GM23338 (cell line): ENCODE measurements at regions not wholly inside any gene's neighbourhood (a gene's known extent, or its start where the extent isn't known, plus 50 kb on each side); places are given as distances from the start of the nearest gene placed in this dataset.

Experiments used
- ATAC-seq: fragments of 200-7000 bp; cut with Tn5 transposase; 3 replicates; pipeline ENCODE4 v1.9.1; 2020
- DNase-seq: peaks from one replicate; pipeline ENCODE4 v3.0.0-alpha.2; 2015; ENCODE audit warnings: low spot score
- H2AFZ ChIP-seq: fragments of 200-600 bp; sonication (generic); 2 replicates; pipeline ENCODE4 v1.8.0; 2016; ENCODE audit warnings: antibody characterized with exemption, mild to moderate bottlenecking, moderate library complexity
- H3F3A ChIP-seq: fragments of 200-600 bp; sonication (generic); replicated peaks from 2 replicates; pipeline ENCODE4 v1.8.0; 2017; ENCODE audit warnings: antibody characterized with exemption, mixed run types, low read depth
- H3K27ac ChIP-seq: fragments of 200-600 bp; sonication (generic); 2 replicates; pipeline ENCODE4 v1.6.1; 2016; ENCODE audit warnings: low read depth
- H3K27me3 ChIP-seq: fragments of 200-600 bp; sonication (generic); 2 replicates; pipeline ENCODE4 v1.8.0; 2016; ENCODE audit warnings: mild to moderate bottlenecking, mixed run types, moderate library complexity; ENCODE audit not compliant: insufficient read depth
- H3K36me3 ChIP-seq: fragments of 200-600 bp; sonication (generic); 2 replicates; pipeline ENCODE4 v1.8.0; 2016; ENCODE audit warnings: mild to moderate bottlenecking; ENCODE audit not compliant: insufficient read depth
- H3K4me1 ChIP-seq: fragments of 200-600 bp; sonication (generic); 2 replicates; pipeline ENCODE4 v1.8.0; 2016; ENCODE audit warnings: mild to moderate bottlenecking, moderate library complexity; ENCODE audit not compliant: insufficient read depth
- H3K4me2 ChIP-seq: fragments of 200-600 bp; sonication (generic); 2 replicates; pipeline ENCODE4 v1.7.1; 2017; ENCODE audit warnings: mixed run types
- H3K4me3 ChIP-seq: fragments of 200-600 bp; sonication (generic); 2 replicates; pipeline ENCODE4 v1.6.1; 2016; ENCODE audit warnings: mixed run types
- H3K79me2 ChIP-seq: fragments of 200-600 bp; sonication (generic); replicated peaks from 2 replicates; pipeline ENCODE4 v1.8.0; 2017; ENCODE audit warnings: mild to moderate bottlenecking; ENCODE audit not compliant: insufficient read depth
- H3K9me2 ChIP-seq: fragments of 200-600 bp; sonication (generic); 2 replicates; pipeline ENCODE4 v1.8.0; 2017; ENCODE audit not compliant: insufficient read depth
- H4K20me1 ChIP-seq: fragments of 200-600 bp; sonication (generic); replicated peaks from 2 replicates; pipeline ENCODE4 v1.8.0; 2017; ENCODE audit warnings: mild to moderate bottlenecking; ENCODE audit not compliant: insufficient read depth
- H3K27ac Mint-ChIP-seq: 2 replicates; pipeline ENCODE4 v1.8.0; 2020; ENCODE audit warnings: inconsistent platforms, mild to moderate bottlenecking, moderate library complexity, mixed read lengths
- H3K27me3 Mint-ChIP-seq: 3 replicates; pipeline ENCODE4 v1.8.0; 2022; ENCODE audit warnings: low read depth, mild to moderate bottlenecking, moderate library complexity, mixed read lengths, inconsistent platforms; ENCODE audit not compliant: insufficient read depth, poor library complexity
- H3K36me3 Mint-ChIP-seq: 3 replicates; pipeline ENCODE4 v1.8.0; 2021; ENCODE audit warnings: low read depth, mild to moderate bottlenecking, inconsistent platforms, moderate library complexity, mixed read lengths
- H3K4me1 Mint-ChIP-seq: 3 replicates; pipeline ENCODE4 v1.8.0; 2020; ENCODE audit warnings: mild to moderate bottlenecking, inconsistent platforms, mixed read lengths
- H3K4me3 Mint-ChIP-seq: 3 replicates; pipeline ENCODE4 v1.8.0; 2021; ENCODE audit warnings: moderate library complexity, mild to moderate bottlenecking, inconsistent platforms, mixed read lengths
- H3K9me3 Mint-ChIP-seq: 3 replicates; pipeline ENCODE4 v1.8.0; 2020; ENCODE audit warnings: moderate library complexity, mild to moderate bottlenecking, inconsistent platforms, mixed read lengths
- CREB1 ChIP-seq: fragments of 250-450 bp; sonication (Bioruptor Pico); IDR thresholded peaks from 2 replicates; pipeline ENCODE4 v1.5.0; 2020; ENCODE audit warnings: low read depth, mild to moderate bottlenecking, moderate library complexity
- CTCF ChIP-seq, 2 experiments: fragments of 200-600 bp in 1 of 2; sonication (generic) in 1 of 2; conservative IDR thresholded peaks; 2 replicates each; pipeline versions ENCODE4 v1.5.1 to v1.6.1; 2016 to 2017; ENCODE audit warnings: antibody characterized with exemption in 2 of 2, low read depth in 2 of 2, mild to moderate bottlenecking in 2 of 2, moderate library complexity in 1 of 2
- ETS1 ChIP-seq: IDR thresholded peaks from 2 replicates; pipeline ENCODE4 v1.6.1; 2016; ENCODE audit warnings: antibody characterized with exemption
- EZH2 ChIP-seq: fragments of 200-600 bp; sonication (generic); IDR thresholded peaks from one replicate; pipeline ENCODE4 v1.8.0; 2017; ENCODE audit warnings: antibody characterized with exemption, mild to moderate bottlenecking, low read depth; ENCODE audit not compliant: unreplicated experiment
- EZH2phosphoT487 ChIP-seq: fragments of 200-600 bp; sonication (generic); IDR thresholded peaks from one replicate; pipeline ENCODE4 v1.8.1; 2018; ENCODE audit warnings: antibody characterized with exemption; ENCODE audit not compliant: unreplicated experiment
- JUNB ChIP-seq: IDR thresholded peaks from one replicate; pipeline ENCODE4 v1.6.1; 2016; ENCODE audit warnings: antibody characterized with exemption; ENCODE audit not compliant: unreplicated experiment
- NANOG ChIP-seq: IDR thresholded peaks from 2 replicates; pipeline ENCODE4 v1.6.1; 2016; ENCODE audit warnings: antibody characterized with exemption, borderline replicate concordance
- POLR2AphosphoS5 ChIP-seq: IDR thresholded peaks from 2 replicates; pipeline ENCODE4 v1.6.1; 2016; ENCODE audit warnings: antibody characterized with exemption, low read depth
- REST ChIP-seq: IDR thresholded peaks from one replicate; pipeline ENCODE4 v1.6.1; 2018; ENCODE audit warnings: antibody characterized with exemption; ENCODE audit not compliant: unreplicated experiment
- STAT1 ChIP-seq: IDR thresholded peaks from one replicate; pipeline ENCODE4 v1.6.1; 2016; ENCODE audit warnings: antibody characterized with exemption; ENCODE audit not compliant: unreplicated experiment
- ZNF114 ChIP-seq: fragments of 250-450 bp; sonication (Bioruptor Pico); IDR thresholded peaks from 2 replicates; pipeline ENCODE4 v1.5.0; 2020; ENCODE audit warnings: mild to moderate bottlenecking, moderate library complexity
- ZNF331 ChIP-seq: fragments of 250-450 bp; sonication (Bioruptor Pico); IDR thresholded peaks from 2 replicates; pipeline ENCODE4 v1.5.0; 2020; ENCODE audit warnings: low read depth, mild to moderate bottlenecking, moderate library complexity
- ZNF462 ChIP-seq: fragments of 250-450 bp; sonication (Bioruptor Pico); IDR thresholded peaks from 2 replicates; pipeline ENCODE4 v1.5.0; 2020; ENCODE audit warnings: mild to moderate bottlenecking, moderate library complexity

- no peaks in the 10 kb centered on the region for H3K27me3 ChIP-seq
- no peak overlapping the region for H3K4me2 ChIP-seq
- no peak overlapping the region for H3K27ac ChIP-seq
- H3K9me3 Mint-ChIP-seq: no peaks in the 10 kb centered on the region
- no peak for DNase-seq
- peaks cover 4% of the 10 kb centered on the region for H3K9me2 ChIP-seq
- H3K27me3 Mint-ChIP-seq: peaks cover 3% of the 10 kb centered on the region
- no peak overlapping the region for H3K27ac Mint-ChIP-seq
- H2AFZ ChIP-seq: no peak overlapping the region
- no peak overlapping the region for H3K4me3 ChIP-seq
- no peaks in the 10 kb centered on the region for H3K36me3 Mint-ChIP-seq
- H3K4me3 Mint-ChIP-seq: no peak overlapping the region
- no peaks in the 10 kb centered on the region for H3F3A ChIP-seq
- no peak for TF ChIP-seq NANOG
- no peak for TF ChIP-seq STAT1
- TF ChIP-seq ZNF331 (CRISPR knock-in tag): no peak
- TF ChIP-seq ZNF114 (CRISPR knock-in tag): no peak
- no peak for TF ChIP-seq REST
- no peak for TF ChIP-seq JUNB
- TF ChIP-seq CTCF (conservative IDR thresholded peaks at IDR 0.05; ENCODE audit: low read depth in 2 of 2): no peak
- TF ChIP-seq ETS1: no peak
- no peak for TF ChIP-seq EZH2
- TF ChIP-seq EZH2phosphoT487: no peak
- no peak for TF ChIP-seq ZNF462 (CRISPR knock-in tag)
- no peak for TF ChIP-seq CREB1 (CRISPR knock-in tag)
- no peak for TF ChIP-seq POLR2AphosphoS5
- no peaks in the 10 kb centered on the region for H3K36me3 ChIP-seq
- H3K79me2 ChIP-seq: no peaks in the 10 kb centered on the region
- peaks cover 6% of the 10 kb centered on the region; the same call in 2 of the 3 replicates for H3K4me1 Mint-ChIP-seq
- no peaks in the 10 kb centered on the region for H4K20me1 ChIP-seq
- H3K4me1 ChIP-seq: no peaks in the 10 kb centered on the region
- ATAC-seq: no peak
These were observed 406.3 kb downstream of the CADM1 start for GRCh38 chr11:115097796-115098408.
